HS-5 (cell line): ENCODE measurements at regions not wholly inside any gene's neighbourhood (a gene's known extent, or its start where the extent isn't known, plus 50 kb on each side); places are given as distances from the start of the nearest gene placed in this dataset.
"Not testable (repeated sequence)": the region's sequence is repeated elsewhere in the genome, so short reads cannot be mapped to it uniquely, and the experiment has no call there.

Experiments used
- DNase-seq: peaks from one replicate; pipeline ENCODE4 v3.0.0-alpha.2; 2012; ENCODE audit warnings: low read depth

GRCh38 chr2:62410926-62411456, 95.0 kb downstream of the TMEM17 start:
- no peak for DNase-seq

- DNase-seq, result no peak
Observed at GRCh38 chr2:62410015-62410453, 96.0 kb downstream of the TMEM17 start.

GRCh38 chr2:62409442-62409841, 96.6 kb downstream of the TMEM17 start:
- no peak for DNase-seq

GRCh38 chr2:62408241-62408677, 97.7 kb downstream of the TMEM17 start:
- no peak for DNase-seq

- DNase-seq, result no peak
Observed at GRCh38 chr2:62407838-62408237, 98.2 kb downstream of the TMEM17 start.

GRCh38 chr2:62407401-62407800, 98.6 kb downstream of the TMEM17 start:
- DNase-seq, result no peak

GRCh38 chr2:62406573-62407043, 99.4 kb downstream of the TMEM17 start:
- no peak for DNase-seq

GRCh38 chr2:62404913-62405312, 101.1 kb downstream of the TMEM17 start:
- no peak for DNase-seq

- DNase-seq, result no peak
Observed at GRCh38 chr2:62402156-62402555, 103.8 kb downstream of the TMEM17 start.

- no peak for DNase-seq
Observed at GRCh38 chr2:62398356-62398755, 107.6 kb downstream of the TMEM17 start.

GRCh38 chr2:62396880-62397279, 109.1 kb downstream of the TMEM17 start:
- no peak for DNase-seq

GRCh38 chr2:62393293-62393692, 112.7 kb downstream of the TMEM17 start:
- no peak for DNase-seq

GRCh38 chr2:62391696-62392095, 114.3 kb downstream of the TMEM17 start:
- no peak for DNase-seq

GRCh38 chr2:62386378-62386777, 119.6 kb downstream of the TMEM17 start:
- not testable (repeated sequence) for DNase-seq

- DNase-seq, result peak; percentile 38
Observed at GRCh38 chr2:62383846-62384245, 122.1 kb downstream of the TMEM17 start.

GRCh38 chr2:62382757-62383156, 123.2 kb downstream of the TMEM17 start:
- DNase-seq, result no peak

GRCh38 chr2:62382122-62382521, 123.9 kb downstream of the TMEM17 start:
- no peak for DNase-seq

GRCh38 chr2:62381656-62382055, 124.3 kb downstream of the TMEM17 start:
- DNase-seq, result no peak

GRCh38 chr2:62379566-62379965, 126.4 kb downstream of the TMEM17 start:
- no peak for DNase-seq

GRCh38 chr2:62375113-62375420, 130.9 kb downstream of the TMEM17 start:
- no peak for DNase-seq

- no peak for DNase-seq
Observed at GRCh38 chr2:62374301-62375112, 131.5 kb downstream of the TMEM17 start.

GRCh38 chr2:62372824-62373223, 133.2 kb downstream of the TMEM17 start:
- DNase-seq, result no peak

- no peak for DNase-seq
Observed at GRCh38 chr2:62370321-62371250, 135.4 kb downstream of the TMEM17 start.
